ENCODE measurements at regions not wholly inside any gene's neighbourhood (a gene's known extent, or its start where the extent isn't known, plus 50 kb on each side); places are given as distances from the start of the nearest gene placed in this dataset.
"Not testable (repeated sequence)": the region's sequence is repeated elsewhere in the genome, so short reads cannot be mapped to it uniquely, and the experiment has no call there.

DNA sequence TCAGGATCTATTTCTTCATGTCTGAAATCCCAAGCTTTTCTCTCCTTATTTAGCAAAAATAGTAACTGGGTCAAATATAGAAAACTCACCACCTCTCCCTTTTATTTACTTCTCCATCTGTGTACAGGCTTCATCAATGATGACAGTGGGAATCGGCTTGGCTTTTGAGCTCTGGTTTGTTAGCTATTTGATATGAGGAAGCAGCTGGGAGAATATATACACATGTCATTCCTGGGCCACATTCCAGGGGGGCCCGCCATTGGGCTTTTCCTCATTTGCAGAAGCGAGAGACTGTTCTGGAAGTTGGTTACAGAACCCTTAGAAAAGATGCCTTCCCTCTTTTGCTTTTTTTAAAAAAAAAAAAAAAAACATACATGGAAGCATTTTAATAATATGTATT is 107.4 kb upstream of the F9 start:
- Histone ChIP-seq H3K4me1 (no peaks in the 10 kb centered on the region), H3K27ac (no peak overlapping the region), H3K27me3 (no peaks in the 10 kb centered on the region), H3K9me3 (no peaks in the 10 kb centered on the region), H3K4me3 (no peak overlapping the region), H3K36me3 (no peaks in the 10 kb centered on the region)
- DNase-seq = no peak
- no peak for TF ChIP-seq POLR2A (IDR thresholded peaks at IDR 0.05)
- TF ChIP-seq, protein P1, sequence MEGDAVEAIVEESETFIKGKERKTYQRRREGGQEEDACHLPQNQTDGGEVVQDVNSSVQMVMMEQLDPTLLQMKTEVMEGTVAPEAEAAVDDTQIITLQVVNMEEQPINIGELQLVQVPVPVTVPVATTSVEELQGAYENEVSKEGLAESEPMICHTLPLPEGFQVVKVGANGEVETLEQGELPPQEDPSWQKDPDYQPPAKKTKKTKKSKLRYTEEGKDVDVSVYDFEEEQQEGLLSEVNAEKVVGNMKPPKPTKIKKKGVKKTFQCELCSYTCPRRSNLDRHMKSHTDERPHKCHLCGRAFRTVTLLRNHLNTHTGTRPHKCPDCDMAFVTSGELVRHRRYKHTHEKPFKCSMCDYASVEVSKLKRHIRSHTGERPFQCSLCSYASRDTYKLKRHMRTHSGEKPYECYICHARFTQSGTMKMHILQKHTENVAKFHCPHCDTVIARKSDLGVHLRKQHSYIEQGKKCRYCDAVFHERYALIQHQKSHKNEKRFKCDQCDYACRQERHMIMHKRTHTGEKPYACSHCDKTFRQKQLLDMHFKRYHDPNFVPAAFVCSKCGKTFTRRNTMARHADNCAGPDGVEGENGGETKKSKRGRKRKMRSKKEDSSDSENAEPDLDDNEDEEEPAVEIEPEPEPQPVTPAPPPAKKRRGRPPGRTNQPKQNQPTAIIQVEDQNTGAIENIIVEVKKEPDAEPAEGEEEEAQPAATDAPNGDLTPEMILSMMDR (IDR thresholded peaks at IDR 0.05) = no peak

DNA sequence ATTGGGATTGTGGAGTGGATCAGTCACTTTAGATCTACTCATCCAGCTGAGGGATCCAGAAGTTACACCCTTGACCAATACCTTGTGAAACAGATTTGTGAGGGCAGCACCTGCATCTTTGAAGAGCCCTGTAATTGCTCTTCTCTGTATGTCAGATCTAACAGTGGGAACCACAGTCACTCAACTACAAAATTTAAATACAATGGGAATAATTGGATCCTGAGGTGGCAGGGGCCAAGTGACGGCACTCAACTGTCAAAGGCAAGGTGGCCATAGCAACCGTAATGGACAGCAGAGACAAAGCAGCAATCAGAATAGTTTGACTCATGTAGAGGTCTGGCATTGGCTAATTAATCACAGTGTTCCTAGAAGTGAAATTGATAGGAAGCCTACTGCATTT is 132.3 kb upstream of the F9 start:
- H3K27me3 ChIP-seq = not testable (repeated sequence)

DNA sequence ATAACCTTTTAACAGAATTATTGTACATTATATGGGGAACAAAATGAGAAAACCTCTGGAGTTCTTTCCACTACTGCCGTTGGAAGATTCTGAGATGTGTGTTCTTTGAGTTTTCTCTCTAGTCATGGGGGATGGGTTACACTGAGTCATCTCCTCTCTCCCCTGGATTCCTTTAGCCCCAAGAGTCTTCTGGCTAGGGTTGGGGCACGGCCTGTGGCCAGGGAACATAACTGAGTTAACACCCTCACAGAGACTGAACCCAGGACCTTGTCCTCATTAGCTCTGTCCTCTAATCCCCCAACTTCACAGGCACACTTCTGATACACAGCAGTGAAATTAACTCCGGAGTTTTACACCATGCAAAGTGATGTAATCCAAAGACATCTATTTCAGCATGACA is 142.3 kb upstream of the F9 start:
- no peak for DNase-seq
- Histone ChIP-seq H3K27me3 (no peaks in the 10 kb centered on the region), H3K9me3 (no peaks in the 10 kb centered on the region), H3K4me1 (no peaks in the 10 kb centered on the region), H3K36me3 (no peaks in the 10 kb centered on the region), H3K4me3 (no peak overlapping the region), H3K27ac (no peak overlapping the region)
- TF ChIP-seq, protein P1 (IDR thresholded peaks at IDR 0.05) = no peak
- TF ChIP-seq POLR2A (IDR thresholded peaks at IDR 0.05) = no peak

More for the DNA sequence above, 132.3 kb upstream of the F9 start:
- H3K36me3 ChIP-seq, DNase-seq, H3K4me1 ChIP-seq, H3K27ac ChIP-seq, H3K4me3 ChIP-seq, H3K9me3 ChIP-seq: not testable (repeated sequence)

DNA sequence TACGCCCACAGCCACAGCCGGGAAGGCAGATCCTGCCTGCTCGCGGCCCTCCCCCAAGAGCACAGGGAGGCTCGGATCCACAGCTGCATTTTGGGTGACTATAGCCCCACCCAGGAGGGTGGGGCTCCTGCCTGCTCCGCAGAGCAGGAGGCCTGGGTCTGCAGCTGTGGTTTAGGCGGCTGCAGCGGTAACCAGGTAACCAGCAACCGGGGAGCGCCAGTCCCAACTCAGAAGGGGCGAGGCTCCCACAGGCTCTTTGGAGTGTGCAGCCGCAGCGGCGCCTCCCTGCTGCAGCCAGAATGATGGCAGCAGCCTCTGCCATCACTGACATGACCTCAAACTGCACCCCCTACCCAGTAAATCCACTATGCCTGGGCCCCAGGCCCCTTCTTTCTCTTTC is 148.0 kb upstream of the F9 start:
- no peak for TF ChIP-seq POLR2A (IDR thresholded peaks at IDR 0.05)
- TF ChIP-seq, protein P1 (IDR thresholded peaks at IDR 0.05) = no peak
- H3K36me3 ChIP-seq = no peaks in the 10 kb centered on the region
- DNase-seq = no peak
- H3K4me1 ChIP-seq = no peaks in the 10 kb centered on the region
- H3K9me3 ChIP-seq = no peaks in the 10 kb centered on the region
- no peak overlapping the region for H3K27ac ChIP-seq
- H3K4me3 ChIP-seq = no peak overlapping the region
- H3K27me3 ChIP-seq = no peaks in the 10 kb centered on the region

DNA sequence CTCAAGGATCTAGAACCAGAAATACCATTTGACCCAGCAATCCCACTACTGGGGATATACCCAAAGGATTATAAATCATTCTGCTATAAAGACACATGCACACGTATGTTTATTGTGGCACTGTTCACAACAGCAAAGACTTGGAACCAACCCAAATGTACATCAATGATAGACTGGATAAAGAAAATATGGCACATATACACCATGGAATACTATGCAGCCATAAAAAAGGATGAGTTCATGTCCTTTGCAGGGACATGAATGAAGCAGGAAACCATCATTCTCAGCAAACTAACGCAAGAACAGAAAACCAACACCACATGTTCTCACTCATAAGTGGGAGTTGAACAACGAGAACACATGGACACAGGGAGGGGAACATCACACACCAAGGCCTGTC is 154.0 kb upstream of the F9 start:
- not testable (repeated sequence) for DNase-seq, H3K9me3 ChIP-seq, H3K27ac ChIP-seq

DNA sequence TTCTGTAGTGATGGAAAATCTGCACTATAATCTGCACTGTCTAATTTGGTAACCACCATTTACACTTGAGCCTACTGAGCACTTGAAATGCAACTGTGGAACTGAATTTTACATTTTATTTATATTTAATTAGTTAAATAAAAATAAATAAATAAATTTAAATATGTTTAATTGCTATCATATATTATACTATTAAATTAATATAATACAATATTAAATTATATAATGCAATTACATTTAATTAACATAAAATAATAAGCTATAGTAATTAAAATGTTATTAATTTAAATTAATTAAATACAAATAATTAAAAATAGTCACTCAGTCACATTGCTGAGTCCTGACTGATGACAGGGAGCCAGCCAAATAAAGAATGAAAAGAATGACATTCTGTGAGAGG is 170.2 kb upstream of the F9 start:
- no peak for DNase-seq
- no peak overlapping the region for H3K27ac ChIP-seq

More for the DNA sequence above, 154.0 kb upstream of the F9 start:
- not testable (repeated sequence) for H3K27me3 ChIP-seq, H3K4me3 ChIP-seq, H3K4me1 ChIP-seq, H3K36me3 ChIP-seq

DNA sequence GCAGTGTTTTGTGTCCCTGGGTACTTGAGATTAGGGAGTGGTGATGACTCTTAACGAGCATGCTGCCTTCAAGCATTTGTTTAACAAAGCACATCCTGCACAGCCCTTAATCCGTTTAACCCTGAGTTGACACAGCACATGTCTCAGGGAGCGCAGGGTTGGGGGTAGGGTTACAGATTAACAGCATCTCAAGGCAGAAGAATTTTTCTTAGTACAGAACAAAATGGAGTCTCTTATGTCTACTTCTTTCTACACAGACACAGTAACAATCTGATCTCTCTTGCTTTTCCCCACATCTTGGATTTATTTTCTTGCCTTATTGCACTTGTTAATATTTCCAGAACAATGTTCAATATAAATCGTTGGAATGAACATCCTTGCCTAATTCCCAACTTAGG is 187.9 kb upstream of the F9 start:
- not testable (repeated sequence) for H3K4me1 ChIP-seq, H3K9me3 ChIP-seq, H3K27me3 ChIP-seq, DNase-seq, H3K36me3 ChIP-seq, H3K27ac ChIP-seq, H3K4me3 ChIP-seq

More for the DNA sequence above, 170.2 kb upstream of the F9 start:
- Histone ChIP-seq H3K9me3 (no peaks in the 10 kb centered on the region), H3K36me3 (no peaks in the 10 kb centered on the region), H3K27me3 (no peaks in the 10 kb centered on the region), H3K4me1 (no peaks in the 10 kb centered on the region), H3K4me3 (no peak overlapping the region)
- TF ChIP-seq POLR2A (IDR thresholded peaks at IDR 0.05) = no peak
- TF ChIP-seq, protein P1 (IDR thresholded peaks at IDR 0.05) = no peak

DNA sequence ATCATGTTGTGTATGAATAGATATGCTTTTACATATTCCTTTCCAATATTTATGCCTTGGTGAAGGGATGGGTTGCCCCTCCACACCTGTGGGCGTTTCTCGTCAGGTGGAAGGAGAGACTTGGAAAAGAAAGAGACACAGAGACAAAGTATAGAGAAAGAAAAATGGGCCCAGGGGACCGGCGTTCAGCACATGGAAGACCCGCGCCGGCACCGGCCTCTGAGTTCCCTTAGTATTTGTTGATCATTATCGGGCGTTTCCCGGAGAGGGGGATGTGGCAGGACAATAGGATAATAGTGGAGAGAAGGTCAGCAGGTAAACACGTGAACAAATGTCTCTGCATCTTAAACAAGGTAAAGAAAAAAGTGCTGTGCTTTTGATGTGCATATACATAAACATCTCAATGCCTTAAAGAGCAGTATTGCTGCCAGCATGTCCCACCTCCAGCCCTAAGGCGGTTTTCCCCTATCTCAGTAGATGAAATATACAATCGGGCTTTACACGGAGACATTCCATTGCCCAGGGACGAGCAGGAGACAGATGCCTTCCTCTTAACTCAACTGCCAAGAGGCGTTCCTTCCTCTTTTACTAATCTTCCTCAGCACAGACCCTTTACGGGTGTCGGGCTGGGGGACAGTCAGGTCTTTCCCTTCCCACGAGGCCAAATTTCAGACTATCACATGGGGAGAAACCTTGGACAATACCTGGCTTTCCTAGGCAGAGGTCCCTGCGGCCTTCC is 188.5 kb upstream of the F9 start:
- H3K9me3 ChIP-seq, H3K36me3 ChIP-seq, H3K4me1 ChIP-seq, H3K27me3 ChIP-seq, H3K27ac ChIP-seq, DNase-seq, H3K4me3 ChIP-seq: not testable (repeated sequence)

Measured in Peyer's patch (tissue), 4 donors.